Activated CD8-positive, alpha-beta memory T cell treated with anti-CD3 and anti-CD28 coated beads, Interleukin-2, amount 50 U/mL, for 48 hours (primary cell): ENCODE measurements at regions not wholly inside any gene's neighbourhood (a gene's known extent, or its start where the extent isn't known, plus 50 kb on each side); places are given as distances from the start of the nearest gene placed in this dataset.
"Not testable (repeated sequence)": the region's sequence is repeated elsewhere in the genome, so short reads cannot be mapped to it uniquely, and the experiment has no call there.

Source experiments
- DNase-seq: peaks from one replicate; pipeline ENCODE4 v3.0.0-alpha.2; 2020

- no peak for DNase-seq
These were observed 133.5 kb downstream of the GPX5 start for GRCh38 chr6:28659250-28659566.

GRCh38 chr6:28661097-28661713 lies 135.5 kb downstream of the GPX5 start:
- no peak for DNase-seq

- DNase-seq, result no peak
These were observed 139.3 kb downstream of the GPX5 start for GRCh38 chr6:28664870-28665396.

GRCh38 chr6:28673417-28673786 lies 147.7 kb downstream of the GPX5 start:
- no peak for DNase-seq

GRCh38 chr6:28673787-28674671 lies 148.3 kb downstream of the GPX5 start:
- peak; percentile 91 for DNase-seq

- DNase-seq, result no peak
These were observed 149.9 kb downstream of the GPX5 start for GRCh38 chr6:28675600-28675999.

GRCh38 chr6:28682542-28682941 lies 156.9 kb downstream of the GPX5 start:
- DNase-seq, result no peak

- not testable (repeated sequence) for DNase-seq
These were observed 157.4 kb downstream of the GPX5 start for GRCh38 chr6:28682956-28683685.

- no peak for DNase-seq
These were observed 158.4 kb downstream of the GPX5 start for GRCh38 chr6:28683945-28684538.

- DNase-seq, result not testable (repeated sequence)
These were observed 160.3 kb downstream of the GPX5 start for GRCh38 chr6:28685960-28686359.

GRCh38 chr6:28686446-28687027 lies 160.9 kb downstream of the GPX5 start:
- DNase-seq, result not testable (repeated sequence)

GRCh38 chr6:28687309-28687981 lies 161.8 kb downstream of the GPX5 start:
- not testable (repeated sequence) for DNase-seq

- not testable (repeated sequence) for DNase-seq
These were observed 166.3 kb downstream of the GPX5 start for GRCh38 chr6:28691991-28692390.

- no peak for DNase-seq
These were observed 167.5 kb downstream of the GPX5 start for GRCh38 chr6:28693033-28693750.

- no peak for DNase-seq
These were observed 168.2 kb downstream of the GPX5 start for GRCh38 chr6:28693751-28694443.

- DNase-seq, result no peak
These were observed 170.0 kb downstream of the GPX5 start for GRCh38 chr6:28695715-28696114.

- DNase-seq, result no peak
These were observed 170.5 kb downstream of the GPX5 start for GRCh38 chr6:28696167-28696566.

- no peak for DNase-seq
These were observed 171.0 kb downstream of the GPX5 start for GRCh38 chr6:28696682-28697081.

GRCh38 chr6:28707387-28708282 lies 182.0 kb downstream of the GPX5 start:
- no peak for DNase-seq
